ENCODE measurements at regions not wholly inside any gene's neighbourhood (a gene's known extent, or its start where the extent isn't known, plus 50 kb on each side); places are given as distances from the start of the nearest gene placed in this dataset.
A peak's percentile ranks its signal among the peaks of the same experiment; 100 is the strongest.

DNA sequence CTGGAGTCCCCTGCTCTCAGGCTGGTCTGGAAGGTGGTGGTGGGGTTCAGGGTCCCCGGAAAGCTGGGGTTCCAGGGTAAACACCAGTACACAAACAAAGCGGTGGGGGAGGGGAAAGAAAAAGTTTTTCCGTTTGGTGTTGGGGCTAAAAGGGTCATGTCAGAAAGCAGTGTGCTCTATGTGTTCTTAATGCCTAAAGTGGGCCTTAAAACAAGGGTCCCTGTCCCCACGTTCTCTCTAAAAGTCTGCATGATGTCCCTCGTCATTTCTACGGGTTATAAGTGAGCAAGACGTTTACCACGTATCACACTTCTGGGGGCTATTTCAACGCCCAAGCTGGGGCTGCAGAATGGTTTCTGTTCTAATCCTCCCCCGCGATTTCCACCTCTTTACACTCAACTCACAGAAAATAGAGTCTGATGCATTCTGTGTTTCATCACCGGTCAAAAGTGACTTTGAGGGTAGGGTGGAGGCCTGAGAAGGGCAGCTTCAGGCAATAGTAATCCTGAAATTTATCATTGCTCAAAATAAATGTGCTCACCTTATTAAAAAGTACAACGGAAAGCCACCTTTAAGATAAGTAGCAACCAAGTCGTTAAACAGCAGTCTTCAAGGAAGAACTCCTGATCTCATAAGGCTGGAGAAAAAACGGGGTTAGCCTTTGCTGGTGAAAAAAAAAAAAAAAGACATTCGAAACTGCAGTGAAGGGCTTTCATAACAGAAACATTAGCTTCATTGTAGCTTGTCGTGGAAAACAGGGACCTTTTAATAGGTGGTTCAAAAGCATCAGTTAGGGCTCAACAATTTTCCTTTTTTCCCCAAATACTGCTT lies 63.9 kb upstream of the PTGR2 start:
- TF ChIP-seq, protein P1, sequence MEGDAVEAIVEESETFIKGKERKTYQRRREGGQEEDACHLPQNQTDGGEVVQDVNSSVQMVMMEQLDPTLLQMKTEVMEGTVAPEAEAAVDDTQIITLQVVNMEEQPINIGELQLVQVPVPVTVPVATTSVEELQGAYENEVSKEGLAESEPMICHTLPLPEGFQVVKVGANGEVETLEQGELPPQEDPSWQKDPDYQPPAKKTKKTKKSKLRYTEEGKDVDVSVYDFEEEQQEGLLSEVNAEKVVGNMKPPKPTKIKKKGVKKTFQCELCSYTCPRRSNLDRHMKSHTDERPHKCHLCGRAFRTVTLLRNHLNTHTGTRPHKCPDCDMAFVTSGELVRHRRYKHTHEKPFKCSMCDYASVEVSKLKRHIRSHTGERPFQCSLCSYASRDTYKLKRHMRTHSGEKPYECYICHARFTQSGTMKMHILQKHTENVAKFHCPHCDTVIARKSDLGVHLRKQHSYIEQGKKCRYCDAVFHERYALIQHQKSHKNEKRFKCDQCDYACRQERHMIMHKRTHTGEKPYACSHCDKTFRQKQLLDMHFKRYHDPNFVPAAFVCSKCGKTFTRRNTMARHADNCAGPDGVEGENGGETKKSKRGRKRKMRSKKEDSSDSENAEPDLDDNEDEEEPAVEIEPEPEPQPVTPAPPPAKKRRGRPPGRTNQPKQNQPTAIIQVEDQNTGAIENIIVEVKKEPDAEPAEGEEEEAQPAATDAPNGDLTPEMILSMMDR (IDR thresholded peaks at IDR 0.05), result no peak
- TF ChIP-seq POLR2A (IDR thresholded peaks at IDR 0.05), result no peak
- no peak for ATAC-seq
- WGBS, 4 donors, result 1 to 2% (median 2%) methylated on average over 17 of the region's 17 CpGs
- intact Hi-C loops (cut with DNase I), result loop anchor here in 9 of 10 donors (2.0 to 10.0 kb wide), 6 partner anchors 29 to 63 kb away; no protein-coding TSS in a partner anchor
- Histone ChIP-seq H3K4me3 (peak overlapping the region; percentile 47 to 95 (median 78)), H3K27me3 (no peaks in the 10 kb centered on the region), H3K9me3 (no peaks in the 10 kb centered on the region), H3K4me1 (peaks cover 22 to 76% (median 65%) of the 10 kb centered on the region in 12 donors), H3K36me3 (peaks cover 0 to 5% (median 0%) of the 10 kb centered on the region in 9 donors), H3K27ac (peak overlapping the region; percentile 95 to 100 (median 98))
- DNase-seq, result no peak

DNA sequence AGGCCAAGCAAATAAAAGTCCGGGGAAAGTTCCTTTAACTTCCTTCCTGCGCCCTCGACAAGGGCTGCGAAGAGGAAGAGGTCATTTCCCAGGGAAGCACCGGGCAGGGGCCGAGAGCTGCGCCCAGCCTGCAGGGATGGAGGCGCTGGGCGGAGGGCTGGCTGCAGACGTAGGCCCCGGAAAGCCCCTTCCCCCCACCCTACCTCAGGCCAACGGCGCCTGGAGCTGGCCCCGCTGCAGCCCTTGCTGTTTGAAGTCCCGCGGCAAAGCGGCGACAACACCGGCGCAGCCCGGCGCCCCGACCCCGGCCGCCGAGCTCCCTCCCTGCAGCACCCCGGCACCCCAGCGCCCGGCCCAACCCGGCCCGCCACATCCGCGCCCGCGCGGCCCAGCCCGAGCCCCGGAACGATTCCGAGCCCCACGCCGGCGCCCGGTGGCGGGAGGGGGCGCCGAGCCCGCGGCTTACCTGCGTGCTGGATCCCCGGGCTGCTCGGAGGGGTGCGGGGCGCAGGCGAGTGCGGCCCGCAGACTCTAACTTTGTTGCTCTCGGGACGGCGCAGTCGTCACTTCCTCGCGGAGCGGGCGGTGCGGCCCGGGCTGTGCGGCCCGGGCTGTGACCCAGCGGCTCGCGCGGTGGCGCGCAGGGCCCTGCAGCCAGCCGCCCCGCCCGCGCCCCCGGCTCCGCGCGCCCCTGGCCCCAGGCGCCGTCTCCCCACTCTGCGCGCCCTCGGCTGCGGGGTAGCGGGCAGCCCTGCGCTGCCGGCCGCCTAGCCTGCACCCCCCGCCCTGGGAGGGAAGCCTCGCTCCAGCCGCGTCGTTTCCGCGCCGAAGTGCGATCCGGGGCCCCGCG lies 64.8 kb upstream of the PTGR2 start:
- Histone ChIP-seq H3K27me3 (no peaks in the 10 kb centered on the region), H3K4me1 (peaks cover 22 to 85% (median 73%) of the 10 kb centered on the region in 12 donors), H3K4me3 (peak overlapping the region; percentile 47 to 95 (median 78)), H3K36me3 (peaks cover 0 to 5% (median 0%) of the 10 kb centered on the region in 9 donors), H3K9me3 (no peaks in the 10 kb centered on the region), H3K27ac (peak overlapping the region; percentile 95 to 100 (median 98))
- WGBS, 4 donors, result 0 to 2% (median 1%) methylated on average over 17 to 105 of the region's 105 CpGs
- ATAC-seq (peak in 3 of 4 donors; percentile 49 to 76 (median 64)), DNase-seq (peak; percentile 70 to 91 (median 79))
- TF ChIP-seq POLR2A (IDR thresholded peaks at IDR 0.05), result peak in 1 of 2 donors; percentile 40
- TF ChIP-seq, protein P1 (IDR thresholded peaks at IDR 0.05), result no peak
- intact Hi-C loops (cut with DNase I), result loop anchor here in 9 of 10 donors (1.0 to 10.0 kb wide), 8 partner anchors 27 to 62 kb away; a partner anchor contains a TSS

DNA sequence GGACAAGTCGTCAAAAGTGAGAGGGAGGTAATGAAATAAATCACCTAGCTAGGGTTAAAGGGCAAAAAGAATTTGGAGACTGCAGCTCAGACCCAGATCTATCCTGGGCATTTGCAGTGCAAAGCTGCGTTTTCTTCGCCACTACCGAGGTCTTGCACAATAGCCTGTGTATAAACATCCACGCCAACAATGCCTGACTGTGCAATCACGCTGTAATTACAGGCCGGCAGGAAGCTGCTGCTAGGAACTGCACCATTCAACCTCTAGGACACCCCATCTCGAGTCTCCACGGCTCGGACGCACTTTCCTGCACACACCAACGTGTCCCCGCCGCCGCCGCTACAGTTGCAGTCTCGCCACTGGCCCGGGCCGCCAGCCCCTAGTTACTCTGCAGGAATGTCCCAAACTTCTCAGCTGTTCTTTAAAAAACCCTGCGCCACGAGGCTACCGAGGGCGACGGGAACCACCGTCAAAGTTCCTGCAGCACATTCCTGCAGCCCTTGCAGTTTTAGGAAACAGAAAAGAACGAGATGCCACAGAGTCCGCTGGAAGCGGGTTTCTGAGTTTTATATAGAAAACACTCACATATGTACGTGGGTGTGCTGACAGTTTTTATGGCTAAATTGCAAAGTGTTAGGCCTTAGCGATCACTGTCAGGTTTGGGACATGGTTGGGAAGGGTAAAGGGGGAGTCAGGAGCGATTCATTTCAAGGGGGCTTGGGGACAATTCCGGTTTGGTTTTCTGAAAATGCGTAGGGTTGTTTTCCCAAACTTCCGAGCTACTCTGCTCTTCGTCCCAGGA lies 65.6 kb upstream of the PTGR2 start:
- Histone ChIP-seq H3K36me3 (peaks cover 0 to 6% (median 0%) of the 10 kb centered on the region in 9 donors), H3K4me1 (peaks cover 22 to 86% (median 77%) of the 10 kb centered on the region in 12 donors), H3K27ac (peak overlapping the region; percentile 95 to 100 (median 98)), H3K27me3 (no peaks in the 10 kb centered on the region), H3K4me3 (peak overlapping the region; percentile 47 to 95 (median 78)), H3K9me3 (no peaks in the 10 kb centered on the region)
- ATAC-seq, result peak; percentile 52 to 76 (median 70)
- DNase-seq, result peak; percentile 66 to 87 (median 81)
- 0 to 1% (median 1%) methylated on average over 35 of the region's 35 CpGs for WGBS, 4 donors
- TF ChIP-seq, protein P1 (IDR thresholded peaks at IDR 0.05), result peak in 7 of 12 donors; percentile 12 to 38 (median 23)
- TF ChIP-seq POLR2A (IDR thresholded peaks at IDR 0.05), result no peak
- intact Hi-C loops (cut with DNase I), result loop anchor here in 9 of 10 donors (1.0 to 10.0 kb wide), 8 partner anchors 26 to 61 kb away; a partner anchor contains a TSS

Data from heart left ventricle (tissue), 16 donors.